ENCODE measurements at regions not wholly inside any gene's neighbourhood (a gene's known extent, or its start where the extent isn't known, plus 50 kb on each side); places are given as distances from the start of the nearest gene placed in this dataset.

DNA sequence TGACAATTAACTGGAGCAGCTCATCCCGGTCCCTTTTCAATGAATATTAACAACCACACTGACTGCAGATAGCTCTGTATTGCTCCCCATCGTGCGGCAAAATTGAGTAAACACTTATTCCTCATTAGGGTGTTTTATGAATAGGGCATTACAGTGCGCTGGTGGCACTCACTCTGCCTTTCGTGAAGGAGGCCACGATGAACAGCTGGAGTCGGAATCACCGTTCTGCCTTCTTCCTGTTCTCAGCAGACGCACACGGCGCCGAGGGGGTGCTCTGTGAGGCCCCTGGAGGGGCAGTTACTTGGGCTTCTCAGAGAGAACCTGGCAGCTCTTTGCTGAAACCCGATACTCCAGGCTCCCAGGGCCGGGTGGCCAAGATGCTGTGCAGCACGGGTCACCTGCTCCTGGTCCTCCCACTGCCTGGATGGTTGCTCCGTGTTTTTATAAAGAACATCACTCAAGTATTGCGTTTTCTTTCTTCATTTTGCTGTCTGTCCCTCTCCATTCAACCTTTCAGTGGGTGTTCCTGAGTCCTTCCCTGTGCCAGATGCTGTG lies 241.9 kb downstream of the GLRX3 start:
- TF ChIP-seq, protein P1, sequence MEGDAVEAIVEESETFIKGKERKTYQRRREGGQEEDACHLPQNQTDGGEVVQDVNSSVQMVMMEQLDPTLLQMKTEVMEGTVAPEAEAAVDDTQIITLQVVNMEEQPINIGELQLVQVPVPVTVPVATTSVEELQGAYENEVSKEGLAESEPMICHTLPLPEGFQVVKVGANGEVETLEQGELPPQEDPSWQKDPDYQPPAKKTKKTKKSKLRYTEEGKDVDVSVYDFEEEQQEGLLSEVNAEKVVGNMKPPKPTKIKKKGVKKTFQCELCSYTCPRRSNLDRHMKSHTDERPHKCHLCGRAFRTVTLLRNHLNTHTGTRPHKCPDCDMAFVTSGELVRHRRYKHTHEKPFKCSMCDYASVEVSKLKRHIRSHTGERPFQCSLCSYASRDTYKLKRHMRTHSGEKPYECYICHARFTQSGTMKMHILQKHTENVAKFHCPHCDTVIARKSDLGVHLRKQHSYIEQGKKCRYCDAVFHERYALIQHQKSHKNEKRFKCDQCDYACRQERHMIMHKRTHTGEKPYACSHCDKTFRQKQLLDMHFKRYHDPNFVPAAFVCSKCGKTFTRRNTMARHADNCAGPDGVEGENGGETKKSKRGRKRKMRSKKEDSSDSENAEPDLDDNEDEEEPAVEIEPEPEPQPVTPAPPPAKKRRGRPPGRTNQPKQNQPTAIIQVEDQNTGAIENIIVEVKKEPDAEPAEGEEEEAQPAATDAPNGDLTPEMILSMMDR (IDR thresholded peaks at IDR 0.05), result no peak
- TF ChIP-seq POLR2A (IDR thresholded peaks at IDR 0.05) (no peak), EP300 (IDR thresholded peaks at IDR 0.05) (no peak)

Data from ovary (tissue), 3 donors.